ENCODE measurements at regions not wholly inside any gene's neighbourhood (a gene's known extent, or its start where the extent isn't known, plus 50 kb on each side); places are given as distances from the start of the nearest gene placed in this dataset.

DNA sequence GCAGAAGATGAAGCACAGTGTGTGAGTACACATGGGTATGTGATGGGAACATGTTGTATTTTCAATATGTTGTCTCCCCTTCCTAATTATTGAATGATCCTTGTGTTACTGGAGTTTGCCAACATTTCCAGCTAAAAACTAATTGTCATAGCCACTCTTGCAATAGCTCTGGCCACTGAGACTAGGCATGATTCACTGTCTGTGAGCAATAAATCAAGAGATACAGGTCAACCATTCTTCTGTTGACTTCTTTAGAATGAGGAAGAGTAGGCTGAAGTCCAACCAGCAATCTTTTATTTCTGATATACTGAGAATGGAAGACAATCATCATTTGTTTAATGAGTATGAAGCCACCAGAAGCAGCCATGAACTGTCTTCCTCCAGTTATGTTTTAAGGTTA lies 413.9 kb downstream of the SLITRK5 start:
- Histone ChIP-seq H3K27ac (ENCODE audit: insufficient read depth, low read length, poor library complexity, severe bottlenecking) (no peak overlapping the region), H3K27me3 (ENCODE audit: control insufficient read depth, insufficient read depth, low read length) (no peaks in the 10 kb centered on the region), H3K4me3 (ENCODE audit: low read depth, low read length) (no peak overlapping the region), H3K4me1 (ENCODE audit: control insufficient read depth, insufficient read depth, low read length, poor library complexity, severe bottlenecking) (no peaks in the 10 kb centered on the region), H3K36me3 (ENCODE audit: control insufficient read depth, insufficient read depth, low read length) (no peaks in the 10 kb centered on the region), H3K9me3 (ENCODE audit: control insufficient read depth in 2 of 2, low read length in 2 of 2) (no peaks in the 10 kb centered on the region)
- Mint-ChIP-seq H3K27me3 (no peaks in the 10 kb centered on the region), H3K9me3 (peaks cover 4 to 10% (median 9%) of the 10 kb centered on the region in 7 donors), H3K4me1 (no peaks in the 10 kb centered on the region), H3K36me3 (no peaks in the 10 kb centered on the region), H3K27ac (no peak overlapping the region), H3K4me3 (no peak overlapping the region)
- DNase-seq (no peak), ATAC-seq (ENCODE audit: low read depth in 2 of 2) (no peak)

DNA sequence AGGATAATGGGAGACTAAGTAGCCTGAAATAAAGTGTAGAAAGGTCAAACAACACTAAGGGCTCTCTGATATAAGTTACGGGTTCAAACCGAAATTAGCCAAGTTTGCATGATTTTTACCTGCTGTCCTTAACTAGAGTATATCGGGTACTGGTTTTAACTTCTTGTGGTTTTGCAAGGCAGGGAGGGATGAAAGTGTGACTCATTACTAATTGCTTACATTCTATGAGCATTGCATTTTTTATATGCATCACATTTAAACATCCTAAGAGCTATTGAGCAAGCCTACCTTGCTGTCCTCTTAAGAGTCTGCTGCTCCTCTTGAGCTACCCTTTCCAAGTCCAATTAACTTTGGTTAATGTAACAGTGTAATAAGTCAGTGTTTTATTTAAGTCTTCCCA lies 415.4 kb downstream of the SLITRK5 start:
- Histone ChIP-seq H3K36me3 (ENCODE audit: control insufficient read depth, insufficient read depth, low read length) (no peaks in the 10 kb centered on the region), H3K4me1 (ENCODE audit: control insufficient read depth, insufficient read depth, low read length, poor library complexity, severe bottlenecking) (no peaks in the 10 kb centered on the region), H3K9me3 (ENCODE audit: control insufficient read depth in 2 of 2, low read length in 2 of 2) (no peaks in the 10 kb centered on the region), H3K27ac (ENCODE audit: insufficient read depth, low read length, poor library complexity, severe bottlenecking) (no peak overlapping the region), H3K4me3 (ENCODE audit: low read depth, low read length) (no peak overlapping the region), H3K27me3 (ENCODE audit: control insufficient read depth, insufficient read depth, low read length) (no peaks in the 10 kb centered on the region)
- no peak overlapping the region for H3K4me3 Mint-ChIP-seq
- no peaks in the 10 kb centered on the region for H3K36me3 Mint-ChIP-seq
- no peak overlapping the region for H3K27ac Mint-ChIP-seq
- no peaks in the 10 kb centered on the region for H3K27me3 Mint-ChIP-seq
- DNase-seq (no peak), ATAC-seq (ENCODE audit: low read depth in 2 of 2) (no peak)
- no peaks in the 10 kb centered on the region for H3K4me1 Mint-ChIP-seq
- H3K9me3 Mint-ChIP-seq, result peaks cover 3 to 23% (median 9%) of the 10 kb centered on the region in 7 donors

DNA sequence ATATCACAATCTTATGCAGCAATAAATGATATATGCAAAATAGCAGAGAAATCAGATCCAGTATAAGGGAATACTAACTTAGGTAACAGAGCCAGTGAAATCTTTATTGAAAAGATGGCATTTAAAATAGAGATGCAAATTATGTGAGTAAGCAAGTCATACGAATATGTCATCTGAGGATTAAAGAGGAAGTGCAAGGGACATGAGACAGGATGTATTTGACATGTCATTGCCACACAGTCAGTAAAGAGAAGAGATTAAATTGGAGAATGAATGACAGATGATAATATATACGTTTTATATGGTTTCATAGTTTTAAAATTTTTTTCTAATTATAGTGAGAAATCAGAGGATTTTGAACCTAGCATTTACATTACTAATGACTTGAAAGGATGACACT lies 426.4 kb downstream of the SLITRK5 start:
- no peak for DNase-seq
- no peak overlapping the region for H3K27ac ChIP-seq (ENCODE audit: insufficient read depth, low read length, poor library complexity, severe bottlenecking)
- peaks cover 2 to 18% (median 5%) of the 10 kb centered on the region in 7 donors for H3K9me3 Mint-ChIP-seq

DNA sequence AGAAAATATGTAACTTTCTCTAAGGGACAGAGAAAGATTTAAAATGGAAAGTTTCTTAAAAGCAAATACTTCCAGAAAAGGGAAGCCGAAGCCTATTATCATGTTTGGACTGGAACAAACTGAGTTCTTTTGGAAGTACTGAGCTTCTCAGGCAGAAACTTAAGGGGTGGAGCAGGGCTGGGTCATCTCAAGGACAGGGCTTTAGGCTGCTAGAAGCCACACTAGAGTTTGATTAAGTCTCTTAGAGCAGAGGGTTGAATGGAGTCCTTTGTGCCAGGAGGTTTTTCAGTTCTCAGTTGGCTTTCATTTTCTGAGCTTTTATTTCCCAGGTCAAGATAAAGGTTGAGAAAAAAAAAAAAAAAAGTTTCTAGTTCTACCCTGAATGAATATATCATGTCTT lies 432.7 kb downstream of the SLITRK5 start:
- Mint-ChIP-seq H3K36me3 (no peaks in the 10 kb centered on the region), H3K4me1 (no peaks in the 10 kb centered on the region)
- no peaks in the 10 kb centered on the region for H3K27me3 ChIP-seq (ENCODE audit: control insufficient read depth, insufficient read depth, low read length)

More for the DNA sequence above, 426.4 kb downstream of the SLITRK5 start:
- H3K36me3 Mint-ChIP-seq, result no peaks in the 10 kb centered on the region
- no peaks in the 10 kb centered on the region for H3K4me1 Mint-ChIP-seq
- peaks cover 0 to 3% of the 10 kb centered on the region in 2 experiments for H3K9me3 ChIP-seq (ENCODE audit: control insufficient read depth in 2 of 2, low read length in 2 of 2)
- no peak for ATAC-seq (ENCODE audit: low read depth in 2 of 2)
- H3K4me1 ChIP-seq (ENCODE audit: control insufficient read depth, insufficient read depth, low read length, poor library complexity, severe bottlenecking), result no peaks in the 10 kb centered on the region
- no peaks in the 10 kb centered on the region for H3K36me3 ChIP-seq (ENCODE audit: control insufficient read depth, insufficient read depth, low read length)
- H3K27ac Mint-ChIP-seq, result no peak overlapping the region
- no peaks in the 10 kb centered on the region for H3K27me3 ChIP-seq (ENCODE audit: control insufficient read depth, insufficient read depth, low read length)
- no peak overlapping the region for H3K4me3 Mint-ChIP-seq
- no peak overlapping the region for H3K4me3 ChIP-seq (ENCODE audit: low read depth, low read length)
- no peaks in the 10 kb centered on the region for H3K27me3 Mint-ChIP-seq

DNA sequence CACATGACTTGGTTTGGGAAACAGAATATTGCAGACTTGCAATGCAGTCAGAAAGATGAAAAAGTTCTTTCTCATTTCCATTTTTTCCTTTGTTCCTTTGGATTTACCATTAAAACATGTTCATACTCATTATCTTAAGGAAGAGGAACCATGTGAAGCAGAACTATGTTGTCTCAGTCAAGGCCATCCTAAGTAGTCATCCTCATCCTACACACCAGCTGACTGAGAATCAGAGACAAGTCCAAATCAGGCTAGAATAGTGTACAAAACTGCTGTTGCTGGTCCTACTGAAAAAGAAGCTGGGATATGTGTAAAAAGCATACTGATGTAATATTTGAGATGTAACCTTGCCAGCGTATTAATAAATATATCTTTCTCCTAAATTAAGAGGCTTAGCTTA lies 433.4 kb downstream of the SLITRK5 start:
- no peak overlapping the region for H3K27ac ChIP-seq (ENCODE audit: insufficient read depth, low read length, poor library complexity, severe bottlenecking)
- Mint-ChIP-seq H3K27ac (no peak overlapping the region), H3K27me3 (no peaks in the 10 kb centered on the region), H3K36me3 (no peaks in the 10 kb centered on the region), H3K4me1 (no peaks in the 10 kb centered on the region), H3K9me3 (peaks cover 0 to 31% (median 7%) of the 10 kb centered on the region in 7 donors), H3K4me3 (no peak overlapping the region)
- no peaks in the 10 kb centered on the region for H3K36me3 ChIP-seq (ENCODE audit: control insufficient read depth, insufficient read depth, low read length)
- ATAC-seq (ENCODE audit: low read depth in 2 of 2) (no peak), DNase-seq (no peak)
- H3K27me3 ChIP-seq (ENCODE audit: control insufficient read depth, insufficient read depth, low read length), result no peaks in the 10 kb centered on the region
- no peak overlapping the region for H3K4me3 ChIP-seq (ENCODE audit: low read depth, low read length)
- peaks cover 0 to 4% of the 10 kb centered on the region in 2 experiments for H3K9me3 ChIP-seq (ENCODE audit: control insufficient read depth in 2 of 2, low read length in 2 of 2)
- no peaks in the 10 kb centered on the region for H3K4me1 ChIP-seq (ENCODE audit: control insufficient read depth, insufficient read depth, low read length, poor library complexity, severe bottlenecking)

More for the DNA sequence above, 432.7 kb downstream of the SLITRK5 start:
- Mint-ChIP-seq H3K9me3 (peaks cover 0 to 31% (median 7%) of the 10 kb centered on the region in 7 donors), H3K27me3 (no peaks in the 10 kb centered on the region), H3K27ac (no peak overlapping the region), H3K4me3 (no peak overlapping the region)
- Histone ChIP-seq H3K27ac (ENCODE audit: insufficient read depth, low read length, poor library complexity, severe bottlenecking) (no peak overlapping the region), H3K4me3 (ENCODE audit: low read depth, low read length) (no peak overlapping the region), H3K36me3 (ENCODE audit: control insufficient read depth, insufficient read depth, low read length) (no peaks in the 10 kb centered on the region), H3K4me1 (ENCODE audit: control insufficient read depth, insufficient read depth, low read length, poor library complexity, severe bottlenecking) (no peaks in the 10 kb centered on the region), H3K9me3 (ENCODE audit: control insufficient read depth in 2 of 2, low read length in 2 of 2) (peaks cover 0 to 4% of the 10 kb centered on the region in 2 experiments)
- ATAC-seq (ENCODE audit: low read depth in 2 of 2) (no peak), DNase-seq (no peak)

DNA sequence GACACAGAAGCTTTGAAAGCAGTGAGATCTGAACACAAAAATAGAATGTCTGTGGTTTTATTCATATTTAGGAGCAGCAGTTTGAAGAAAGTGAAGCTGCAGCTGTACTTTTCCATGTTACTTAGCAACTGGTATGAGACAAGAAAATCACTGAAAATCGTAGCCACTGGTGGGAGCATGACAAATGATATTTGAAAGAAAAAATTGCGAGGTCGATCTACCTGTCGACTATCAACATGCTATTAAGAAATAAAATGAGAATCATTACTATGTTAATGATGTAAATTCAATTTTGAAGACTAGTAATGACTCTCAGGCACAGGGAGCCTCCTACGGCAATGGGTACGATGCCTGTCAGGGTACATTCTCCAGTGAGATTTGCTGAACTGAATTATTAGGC lies 436.4 kb downstream of the SLITRK5 start:
- Histone ChIP-seq H3K4me3 (ENCODE audit: low read depth, low read length) (no peak overlapping the region), H3K36me3 (ENCODE audit: control insufficient read depth, insufficient read depth, low read length) (no peaks in the 10 kb centered on the region), H3K9me3 (ENCODE audit: control insufficient read depth in 2 of 2, low read length in 2 of 2) (peaks cover 0 to 11% of the 10 kb centered on the region in 2 experiments), H3K4me1 (ENCODE audit: control insufficient read depth, insufficient read depth, low read length, poor library complexity, severe bottlenecking) (no peaks in the 10 kb centered on the region), H3K27me3 (ENCODE audit: control insufficient read depth, insufficient read depth, low read length) (no peaks in the 10 kb centered on the region), H3K27ac (ENCODE audit: insufficient read depth, low read length, poor library complexity, severe bottlenecking) (no peak overlapping the region)
- ATAC-seq (ENCODE audit: low read depth in 2 of 2), result no peak
- no peak for DNase-seq
- H3K27me3 Mint-ChIP-seq, result no peaks in the 10 kb centered on the region
- no peak overlapping the region for H3K4me3 Mint-ChIP-seq
- no peaks in the 10 kb centered on the region for H3K36me3 Mint-ChIP-seq
- H3K27ac Mint-ChIP-seq, result no peak overlapping the region
- H3K9me3 Mint-ChIP-seq, result peaks cover 0 to 24% (median 5%) of the 10 kb centered on the region in 7 donors
- H3K4me1 Mint-ChIP-seq, result no peaks in the 10 kb centered on the region

DNA sequence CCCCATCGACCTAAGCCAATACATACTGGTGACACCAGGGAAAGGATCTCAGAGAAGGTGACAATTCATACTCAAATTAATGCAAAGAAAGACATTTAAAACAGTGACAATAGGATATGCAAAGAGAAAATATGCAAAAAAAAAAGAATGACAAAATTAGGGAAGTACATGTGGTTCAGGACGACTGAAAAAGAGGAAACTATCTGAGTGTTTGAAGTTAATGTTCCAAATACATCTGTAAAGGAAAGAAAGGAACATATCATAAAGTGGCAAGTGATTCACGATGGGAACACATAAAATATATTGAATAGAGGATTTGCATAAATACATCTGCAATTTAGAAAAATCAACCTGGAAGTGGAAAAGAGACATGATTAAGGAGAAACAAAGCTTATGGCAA lies 441.4 kb downstream of the SLITRK5 start:
- H3K4me3 ChIP-seq (ENCODE audit: low read depth, low read length), result no peak overlapping the region
- H3K4me3 Mint-ChIP-seq, result no peak overlapping the region
- no peak overlapping the region for H3K27ac ChIP-seq (ENCODE audit: insufficient read depth, low read length, poor library complexity, severe bottlenecking)
- no peaks in the 10 kb centered on the region for H3K4me1 Mint-ChIP-seq
- H3K4me1 ChIP-seq (ENCODE audit: control insufficient read depth, insufficient read depth, low read length, poor library complexity, severe bottlenecking), result no peaks in the 10 kb centered on the region
- DNase-seq, result no peak
- H3K27ac Mint-ChIP-seq, result no peak overlapping the region
- peaks cover 0 to 15% (median 4%) of the 10 kb centered on the region in 7 donors for H3K9me3 Mint-ChIP-seq
- peaks cover 3 to 7% of the 10 kb centered on the region in 2 experiments for H3K9me3 ChIP-seq (ENCODE audit: control insufficient read depth in 2 of 2, low read length in 2 of 2)
- H3K36me3 ChIP-seq (ENCODE audit: control insufficient read depth, insufficient read depth, low read length), result no peaks in the 10 kb centered on the region
- H3K27me3 ChIP-seq (ENCODE audit: control insufficient read depth, insufficient read depth, low read length), result no peaks in the 10 kb centered on the region
- no peak for ATAC-seq (ENCODE audit: low read depth in 2 of 2)
- no peaks in the 10 kb centered on the region for H3K36me3 Mint-ChIP-seq
- no peaks in the 10 kb centered on the region for H3K27me3 Mint-ChIP-seq

DNA sequence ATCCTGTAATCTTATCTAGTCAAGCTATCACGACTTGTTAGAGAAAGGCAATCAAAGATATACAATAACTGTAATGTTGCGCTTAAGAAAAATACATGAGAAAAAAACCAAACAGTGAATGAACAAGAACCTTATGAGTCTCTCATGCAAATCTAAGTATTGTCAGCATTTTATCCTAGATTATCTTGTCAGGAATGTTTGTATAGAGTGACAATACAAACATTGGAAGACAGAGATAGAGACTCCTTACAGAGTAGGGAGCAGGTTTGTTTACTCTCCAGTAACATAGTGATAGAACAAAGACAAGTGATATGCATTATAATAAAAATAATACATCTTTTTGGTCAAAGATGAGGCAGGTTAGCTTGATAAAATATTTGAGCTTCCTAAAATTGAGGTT lies 444.8 kb downstream of the SLITRK5 start:
- H3K27ac ChIP-seq (ENCODE audit: insufficient read depth, low read length, poor library complexity, severe bottlenecking), result no peak overlapping the region
- Mint-ChIP-seq H3K27ac (no peak overlapping the region), H3K36me3 (no peaks in the 10 kb centered on the region), H3K4me1 (no peaks in the 10 kb centered on the region), H3K9me3 (peaks cover 2 to 15% (median 6%) of the 10 kb centered on the region in 7 donors), H3K4me3 (no peak overlapping the region), H3K27me3 (no peaks in the 10 kb centered on the region)
- H3K36me3 ChIP-seq (ENCODE audit: control insufficient read depth, insufficient read depth, low read length), result no peaks in the 10 kb centered on the region
- H3K4me3 ChIP-seq (ENCODE audit: low read depth, low read length), result no peak overlapping the region
- H3K9me3 ChIP-seq (ENCODE audit: control insufficient read depth in 2 of 2, low read length in 2 of 2), result peaks cover 3% of the 10 kb centered on the region in 2 experiments
- no peaks in the 10 kb centered on the region for H3K27me3 ChIP-seq (ENCODE audit: control insufficient read depth, insufficient read depth, low read length)
- no peaks in the 10 kb centered on the region for H3K4me1 ChIP-seq (ENCODE audit: control insufficient read depth, insufficient read depth, low read length, poor library complexity, severe bottlenecking)
- no peak for DNase-seq
- no peak for ATAC-seq (ENCODE audit: low read depth in 2 of 2)

Data from CD4-positive, CD25-positive, alpha-beta regulatory T cell (primary cell).